HepG2 (cell line): ENCODE measurements at regions not wholly inside any gene's neighbourhood (a gene's known extent, or its start where the extent isn't known, plus 50 kb on each side); places are given as distances from the start of the nearest gene placed in this dataset.
A peak's percentile ranks its signal among the peaks of the same experiment; 100 is the strongest.

ENCODE experiments used
- FOXP1 ChIP-seq, 2 experiments: fragments of 450-650 bp in 1 of 2; IDR thresholded peaks; 2 replicates each; pipeline ENCODE4 v1.6.1; 2017 to 2018; ENCODE audit warnings: antibody characterized with exemption in 1 of 2
- HHEX ChIP-seq: IDR thresholded peaks from 2 replicates; pipeline ENCODE4 v1.6.1; 2016; ENCODE audit warnings: control low read depth
- HNF1B ChIP-seq: sonication (generic); formaldehyde crosslinking; IDR thresholded peaks from 2 replicates; pipeline ENCODE4 v1.5.1; 2020; ENCODE audit warnings: mild to moderate bottlenecking, moderate library complexity, missing genetic modification reagents
- RNF2 ChIP-seq: fragments of 450-650 bp; conservative IDR thresholded peaks from 2 replicates; pipeline ENCODE4 v1.6.1; 2016; ENCODE audit warnings: low read depth
- SMC3 ChIP-seq: IDR thresholded peaks from 2 replicates; pipeline ENCODE4 v1.6.1; 2011; ENCODE audit warnings: low read length, improper control_type of control experiment
- ZNF280B ChIP-seq: sonication (generic); formaldehyde crosslinking; IDR thresholded peaks from 2 replicates; pipeline ENCODE4 v1.5.0; 2020; ENCODE audit warnings: missing genetic modification reagents, mild to moderate bottlenecking, borderline replicate concordance
- ZNF609 ChIP-seq: sonication (generic); formaldehyde crosslinking; IDR thresholded peaks from 2 replicates; pipeline ENCODE4 v1.4.0; 2020; ENCODE audit warnings: mild to moderate bottlenecking, missing genetic modification reagents, borderline replicate concordance

GRCh38 chr6:33967966-33968724 lies 164.3 kb upstream of the MLN start (continued):
- TF ChIP-seq ZNF609 (CRISPR knock-in tag) (no peak), FOXP1 (IDR thresholded peaks at IDR 0.05) (no peak), FOXP1 (CRISPR knock-in tag; IDR thresholded peaks at IDR 0.05) (no peak), HNF1B (0 out of 2 replicates have a peak, but pooled peaks have one; percentile 23), SMC3 (peak; percentile 87), HHEX (CRISPR knock-in tag) (no peak), ZNF280B (CRISPR knock-in tag) (no peak), RNF2 (no peak)
- TF ChIP-seq, all 625 proteins: peak for 8
